Heart right ventricle (tissue), 16 donors: ENCODE measurements at regions not wholly inside any gene's neighbourhood (a gene's known extent, or its start where the extent isn't known, plus 50 kb on each side); places are given as distances from the start of the nearest gene placed in this dataset.
A peak's percentile ranks its signal among the peaks of the same experiment; 100 is the strongest.

Experiments
- ATAC-seq, 8 donors: fragments of 200-7000 bp; cut with Tn5 transposase; one replicate each; pipeline ENCODE4 v1.9.1; 2020; ENCODE audit warnings: mild to moderate bottlenecking in 8 of 8, moderate library complexity in 8 of 8, moderate number of reproducible peaks in 1 of 8
- DNase-seq, 2 donors: peaks; one replicate each; pipeline ENCODE4 v3.0.0-alpha.2; 2020
- H3K27ac ChIP-seq, 10 donors: fragments of 200-600 bp; sonication (generic) in 2 of 10; one replicate each; pipeline versions ENCODE4 v1.5.0 to v1.8.0; 2020 to 2022; ENCODE audit warnings: mild to moderate bottlenecking in 3 of 10
- H3K27me3 ChIP-seq, 7 donors: fragments of 200-600 bp; one replicate each; pipeline ENCODE4 v1.8.0; 2021 to 2022; ENCODE audit warnings: mild to moderate bottlenecking in 2 of 7
- H3K36me3 ChIP-seq, 9 donors: fragments of 200-600 bp; sonication (generic) in 1 of 9; one replicate each; pipeline versions ENCODE4 v1.5.0 to v1.8.0; 2020 to 2022; ENCODE audit warnings: mild to moderate bottlenecking in 2 of 9
- H3K4me1 ChIP-seq, 9 donors: fragments of 200-600 bp; sonication (generic) in 1 of 9; one replicate each; pipeline versions ENCODE4 v1.5.0 to v1.8.0; 2020 to 2022; ENCODE audit warnings: mild to moderate bottlenecking in 4 of 9
- H3K4me3 ChIP-seq, 10 donors: fragments of 200-600 bp; sonication (generic) in 2 of 10; one replicate each; pipeline versions ENCODE4 v1.5.0 to v1.8.0; 2020 to 2022; ENCODE audit warnings: mild to moderate bottlenecking in 7 of 10, moderate library complexity in 2 of 10
- H3K9me3 ChIP-seq, 11 donors: fragments of 200-600 bp in 10 of 11; sonication (generic) in 2 of 11; one replicate each; pipeline versions ENCODE4 v1.5.0 to v1.8.0; 2013 to 2022; ENCODE audit warnings: mild to moderate bottlenecking in 2 of 11, control low read depth in 1 of 11, moderate library complexity in 1 of 11
- WGBS, 2 donors: extraction: QIAGEN DNeasy Blood & Tissue Kit; methylation state at CpG; one replicate each; pipeline ENCODE4 v1.1.7; 2013; ENCODE audit warnings: inconsistent platforms in 1 of 2; 5-methylcytosine and 5-hydroxymethylcytosine counted together
- intact Hi-C, 10 donors: fragments of 100-400 bp; cut with DNase I; formaldehyde crosslinking; loops; one replicate each; pipeline versions ENCODE4 v1.11.1 to v1.14.2; 2022
- TF ChIP-seq, protein P1 (sequence below), 9 donors: fragments of 200-600 bp; sonication (generic) in 2 of 9; IDR thresholded peaks; one replicate each; pipeline versions ENCODE4 v1.5.0 to v1.8.0; 2021 to 2022; ENCODE audit warnings: antibody characterized with exemption in 9 of 9, mild to moderate bottlenecking in 5 of 9, moderate library complexity in 1 of 9
- donor health status: Arrhythmogenic right ventricular cardiomyopathy.
- donor health status: ischemic (EF 13 %, LVEDD 7.1; RV severe dilation, severe dysfunction).
- donor health status: healthy with polysubstance abuse.
- donor health status: DM: no; HTN: yes; CAD: no.
- donor health status: DM: no; HTN: no; CAD: no.
- donor health status: ischemic (EF 25% LVEDD 6.9; RV normal size, moderate dysfunction).
- donor health status: ischemic (EF 25% LVEDD 5.7; RV mildly dilated, moderate dysfunction).
- donor health status: healthy.
- donor health status: DM: yes; HTN: yes; CAD: no.
- donor health status: Ischemic cardiomyopathy.
- donor health status: ischemic (EF 35%, LVEDD 5.7; RV mildly dilated, moderate dysfunction).
- donor health status: nonischemic (EF 11% LVEDD 7.7; RV severe dilation, severe dysfunction).
- donor health status: DM: yes; HTN: yes; CAD: no.
- donor health status: PGD.
- donor health status: ischemic (EF 29% LVEDD 5.4; RV normal size, mild dysfunction).
- donor health status: nonischemic (EF 23%, LVEDD 6.1; RV moderate dilation, normal function).

DNA sequence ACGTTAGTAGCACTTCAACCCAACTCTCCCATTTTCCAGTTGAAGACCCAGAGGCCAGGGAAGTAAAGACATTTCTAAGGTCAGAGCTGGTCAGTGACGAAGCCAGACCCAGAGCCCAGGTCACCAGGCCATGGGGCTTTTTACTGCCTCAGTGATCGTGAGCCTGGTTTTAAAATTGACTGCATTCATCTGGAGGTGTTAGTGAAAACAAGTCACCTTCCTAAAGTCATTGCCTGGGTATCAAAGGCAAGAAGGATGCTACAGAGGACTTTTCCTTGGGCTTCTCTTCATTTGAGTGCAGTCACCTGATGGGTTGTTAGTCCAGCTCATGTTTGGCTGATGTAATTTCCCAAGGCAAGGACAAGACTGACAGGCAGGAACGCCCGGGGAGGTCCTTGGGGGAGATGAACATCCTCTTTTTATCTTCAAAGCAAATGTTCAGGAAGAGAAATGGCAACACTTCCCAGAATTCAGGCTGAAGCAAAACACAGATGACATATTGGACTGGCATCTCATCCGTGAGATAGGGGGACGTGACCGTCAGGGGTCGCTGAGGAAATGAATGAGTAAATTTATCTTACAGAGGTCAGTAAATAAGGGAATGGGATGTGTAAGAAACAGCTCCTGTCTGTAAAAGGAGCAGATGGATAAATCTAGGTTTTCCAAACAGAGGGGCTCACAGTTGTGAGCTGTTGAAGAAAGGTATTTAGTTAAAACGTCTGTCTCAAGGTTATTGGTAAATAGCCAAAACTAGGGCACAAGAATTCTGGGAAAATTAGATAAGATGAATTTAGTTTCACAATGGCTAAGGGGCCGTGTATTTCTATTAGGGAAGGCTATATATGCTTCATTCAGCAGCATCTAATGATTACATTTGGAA is 201.2 kb downstream of the OPA1 start:
- Histone ChIP-seq H3K27me3 (peaks cover 0 to 43% (median 22%) of the 10 kb centered on the region in 7 donors), H3K4me3 (no peak overlapping the region), H3K36me3 (no peaks in the 10 kb centered on the region), H3K4me1 (peaks cover 0 to 19% (median 10%) of the 10 kb centered on the region in 9 donors), H3K27ac (no peak overlapping the region), H3K9me3 (no peaks in the 10 kb centered on the region)
- intact Hi-C loops = loop anchor here in 2 of 10 donors (10.0 kb wide), 2 partner anchors 211 to 271 kb away; no protein-coding TSS in a partner anchor
- ATAC-seq (peak in 3 of 8 donors; percentile 20 to 45 (median 22)), DNase-seq (no peak)
- TF ChIP-seq, protein P1, sequence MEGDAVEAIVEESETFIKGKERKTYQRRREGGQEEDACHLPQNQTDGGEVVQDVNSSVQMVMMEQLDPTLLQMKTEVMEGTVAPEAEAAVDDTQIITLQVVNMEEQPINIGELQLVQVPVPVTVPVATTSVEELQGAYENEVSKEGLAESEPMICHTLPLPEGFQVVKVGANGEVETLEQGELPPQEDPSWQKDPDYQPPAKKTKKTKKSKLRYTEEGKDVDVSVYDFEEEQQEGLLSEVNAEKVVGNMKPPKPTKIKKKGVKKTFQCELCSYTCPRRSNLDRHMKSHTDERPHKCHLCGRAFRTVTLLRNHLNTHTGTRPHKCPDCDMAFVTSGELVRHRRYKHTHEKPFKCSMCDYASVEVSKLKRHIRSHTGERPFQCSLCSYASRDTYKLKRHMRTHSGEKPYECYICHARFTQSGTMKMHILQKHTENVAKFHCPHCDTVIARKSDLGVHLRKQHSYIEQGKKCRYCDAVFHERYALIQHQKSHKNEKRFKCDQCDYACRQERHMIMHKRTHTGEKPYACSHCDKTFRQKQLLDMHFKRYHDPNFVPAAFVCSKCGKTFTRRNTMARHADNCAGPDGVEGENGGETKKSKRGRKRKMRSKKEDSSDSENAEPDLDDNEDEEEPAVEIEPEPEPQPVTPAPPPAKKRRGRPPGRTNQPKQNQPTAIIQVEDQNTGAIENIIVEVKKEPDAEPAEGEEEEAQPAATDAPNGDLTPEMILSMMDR (IDR thresholded peaks at IDR 0.05) = peak in 1 of 9 donors; percentile 8
- WGBS, 2 donors = 43 to 49% methylated on average over 11 of the region's 11 CpGs

DNA sequence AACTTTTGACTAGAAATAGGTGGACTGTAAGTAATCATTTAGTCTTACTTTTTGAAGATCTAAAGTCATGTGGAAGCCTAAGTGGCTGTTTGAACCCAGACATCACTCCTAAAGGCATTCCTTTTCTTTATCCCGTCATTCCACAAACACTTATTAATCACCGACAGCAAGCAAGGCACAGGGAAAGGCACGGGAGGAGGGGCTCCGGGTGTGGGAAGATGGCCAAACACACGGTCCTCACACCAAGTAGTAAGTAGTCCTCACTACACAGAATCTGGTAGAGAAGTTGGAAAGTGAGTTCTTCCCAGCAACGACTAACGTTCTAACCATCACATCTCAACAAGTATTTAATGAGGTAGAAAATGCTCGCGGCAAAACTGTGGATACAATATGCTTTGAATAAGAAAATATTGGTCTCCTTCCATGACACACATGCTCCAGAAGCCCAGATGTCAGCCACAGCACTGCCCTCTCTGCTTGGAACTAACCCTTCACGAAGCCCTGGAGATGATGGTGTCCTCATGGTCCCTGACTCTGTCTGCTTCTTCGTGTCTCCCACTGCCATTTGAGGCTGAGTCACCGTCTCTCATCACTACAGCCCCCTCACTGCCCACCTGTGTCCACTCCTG is 202.2 kb downstream of the OPA1 start:
- intact Hi-C loops = loop anchor here in 2 of 10 donors (10.0 kb wide), 2 partner anchors 210 to 270 kb away; no protein-coding TSS in a partner anchor

DNA sequence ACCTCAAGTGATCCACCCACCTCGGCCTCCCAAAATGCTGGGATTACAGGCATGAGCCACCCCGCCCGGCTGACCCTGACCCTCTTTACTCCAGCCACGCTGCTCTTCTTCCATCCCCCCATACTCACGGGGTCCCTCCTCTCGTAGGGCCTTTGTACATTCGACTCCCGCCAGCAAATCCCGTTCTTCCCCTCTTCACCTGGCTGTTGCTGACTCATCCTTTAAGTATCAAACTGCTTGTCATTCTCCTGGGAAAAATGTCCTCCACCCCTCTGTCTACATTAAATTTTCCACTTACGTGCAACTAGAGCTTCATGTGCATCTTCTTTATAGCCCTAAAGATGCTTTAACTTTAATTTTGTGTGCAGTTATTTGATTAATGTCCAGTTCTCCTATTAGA is 203.1 kb downstream of the OPA1 start:
- Histone ChIP-seq H3K27me3 (peaks cover 0 to 33% (median 9%) of the 10 kb centered on the region in 7 donors), H3K36me3 (no peaks in the 10 kb centered on the region), H3K9me3 (no peaks in the 10 kb centered on the region), H3K4me3 (no peak overlapping the region), H3K4me1 (peaks cover 0 to 29% (median 18%) of the 10 kb centered on the region in 9 donors), H3K27ac (no peak overlapping the region)
- WGBS, 2 donors = 97% methylated on average over 10 of the region's 10 CpGs
- no peak for DNase-seq
- ATAC-seq = no peak
- intact Hi-C loops = loop anchor here in 2 of 10 donors (10.0 kb wide), 2 partner anchors 209 to 269 kb away; no protein-coding TSS in a partner anchor
- TF ChIP-seq, protein P1 (IDR thresholded peaks at IDR 0.05) = no peak

More for the DNA sequence above, 202.2 kb downstream of the OPA1 start:
- H3K4me1 ChIP-seq = peaks cover 0 to 23% (median 14%) of the 10 kb centered on the region in 9 donors
- ATAC-seq = no peak
- 88% methylated on average over 12 of the region's 12 CpGs for WGBS, 2 donors
- H3K36me3 ChIP-seq = no peaks in the 10 kb centered on the region
- DNase-seq = no peak
- H3K27ac ChIP-seq = no peak overlapping the region
- H3K4me3 ChIP-seq = no peak overlapping the region
- no peaks in the 10 kb centered on the region for H3K9me3 ChIP-seq
- TF ChIP-seq, protein P1 (IDR thresholded peaks at IDR 0.05) = no peak
- H3K27me3 ChIP-seq = peaks cover 0 to 41% (median 18%) of the 10 kb centered on the region in 7 donors

DNA sequence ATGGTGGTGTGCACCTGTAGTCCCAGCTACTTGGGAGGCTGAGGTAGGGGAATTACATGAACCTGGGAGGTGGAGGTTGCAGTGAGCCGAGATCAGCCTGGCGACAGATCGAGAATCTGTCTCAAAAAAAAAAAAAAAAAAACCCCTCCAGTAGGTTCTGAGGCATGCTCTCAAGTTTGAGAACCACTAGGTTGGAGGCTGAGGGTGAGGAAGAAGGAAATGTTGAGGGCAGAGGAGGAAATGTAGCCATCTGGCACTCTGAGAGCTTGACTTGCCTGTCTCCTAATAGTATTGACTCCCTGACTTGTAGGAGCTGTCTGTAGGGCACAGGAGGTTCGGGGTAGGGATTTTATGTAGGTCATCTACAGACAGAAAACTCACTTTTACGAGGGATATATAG is 204.6 kb downstream of the OPA1 start:
- Histone ChIP-seq H3K36me3 (no peaks in the 10 kb centered on the region), H3K4me3 (no peak overlapping the region), H3K9me3 (no peaks in the 10 kb centered on the region), H3K27ac (no peak overlapping the region), H3K4me1 (peaks cover 0 to 29% (median 18%) of the 10 kb centered on the region in 9 donors), H3K27me3 (peaks cover 0 to 22% (median 4%) of the 10 kb centered on the region in 7 donors)
- ATAC-seq (no peak), DNase-seq (no peak)
- intact Hi-C loops = loop anchor here in 2 of 10 donors (10.0 kb wide), 2 partner anchors 207 to 267 kb away; no protein-coding TSS in a partner anchor
- 76 to 78% methylated on average over 5 of the region's 5 CpGs for WGBS, 2 donors
- TF ChIP-seq, protein P1 (IDR thresholded peaks at IDR 0.05) = no peak
